DMS114 treated with DMSO at 0.1 percent for 48 hours (cell line): ENCODE measurements at regions not wholly inside any gene's neighbourhood (a gene's known extent, or its start where the extent isn't known, plus 50 kb on each side); places are given as distances from the start of the nearest gene placed in this dataset.

Source experiments
- DNase-seq: peaks from one replicate; lab custom pipeline; 2025; ENCODE audit not compliant: unreplicated experiment; lab: John Stamatoyannopoulos, UW

DNA sequence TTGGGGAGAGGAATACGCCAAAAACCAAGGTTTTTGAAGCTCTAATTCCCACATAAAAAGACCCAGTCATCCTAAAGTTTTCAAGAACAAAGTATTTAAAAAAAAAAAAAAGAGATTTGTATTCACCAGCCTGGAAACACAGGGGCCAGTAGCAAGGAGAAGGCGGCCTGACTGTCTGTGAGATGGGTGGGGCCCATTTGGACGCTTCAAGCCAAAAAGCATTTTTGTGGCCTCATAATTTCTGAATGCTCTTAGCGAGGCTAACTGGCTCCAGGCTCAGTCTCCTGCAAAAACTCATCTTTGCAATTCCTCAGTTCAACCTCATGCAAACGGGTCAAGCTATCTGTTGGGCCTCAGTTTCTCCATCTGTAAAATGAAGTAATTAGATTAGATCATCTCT, 514.1 kb downstream of the MED13L start:
- no peak for DNase-seq

DNA sequence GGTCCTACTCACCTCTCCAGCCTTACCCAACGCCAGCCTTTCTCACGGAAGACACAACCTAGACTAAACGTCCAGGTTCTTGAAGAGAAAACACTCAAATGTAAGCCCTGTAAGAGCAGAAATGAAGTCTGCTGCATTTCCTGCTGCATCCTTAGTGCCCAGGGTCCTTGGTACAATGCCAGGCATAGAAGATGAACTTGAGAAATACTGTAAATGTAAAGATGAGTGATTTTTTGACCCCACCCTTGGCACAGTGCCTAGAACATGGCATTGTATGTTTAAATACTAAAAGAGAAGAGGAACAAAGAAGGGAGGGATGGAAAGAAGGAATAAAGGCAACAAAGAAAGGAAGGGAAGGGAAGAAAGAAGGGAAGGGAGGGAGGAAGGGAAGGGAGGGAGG, 514.6 kb downstream of the MED13L start:
- DNase-seq, result no peak

DNA sequence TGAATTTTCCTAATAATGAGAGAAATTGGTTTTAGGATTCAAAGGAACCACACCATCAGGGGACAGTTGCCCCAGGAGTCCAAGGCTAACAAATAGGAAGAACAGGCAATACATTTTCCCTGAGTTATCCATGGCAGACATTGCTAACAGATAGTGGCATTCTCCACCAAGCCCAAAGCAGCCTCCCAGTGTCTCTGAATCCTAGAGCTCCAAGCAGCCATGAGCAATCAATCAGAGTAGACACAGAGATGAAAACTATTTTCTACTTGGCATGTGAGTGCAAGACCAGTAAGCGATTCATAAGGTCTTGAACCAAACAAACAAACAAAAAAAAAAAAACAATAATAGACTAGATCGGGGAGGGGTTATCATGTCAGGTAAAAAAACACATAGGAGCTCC, 515.7 kb downstream of the MED13L start:
- DNase-seq, result no peak

DNA sequence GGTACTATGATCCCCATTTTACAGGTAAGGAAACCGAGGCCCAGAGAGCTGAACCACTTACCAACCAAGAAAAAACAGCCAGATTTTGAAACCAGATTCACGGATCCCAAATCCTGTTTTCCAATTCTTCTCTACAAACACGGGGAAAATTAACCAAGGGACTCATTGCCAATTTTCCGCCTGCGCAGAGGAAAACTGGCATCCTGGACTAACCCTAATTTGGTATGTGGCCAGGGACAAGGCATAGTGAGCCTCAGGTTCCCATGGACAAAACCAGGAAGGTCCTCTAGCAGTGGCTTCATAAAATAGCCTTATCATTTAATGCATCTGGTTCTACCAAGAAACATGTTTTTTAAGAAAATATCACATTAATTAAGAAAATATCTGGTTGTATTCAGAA, 517.3 kb downstream of the MED13L start:
- no peak for DNase-seq

DNA sequence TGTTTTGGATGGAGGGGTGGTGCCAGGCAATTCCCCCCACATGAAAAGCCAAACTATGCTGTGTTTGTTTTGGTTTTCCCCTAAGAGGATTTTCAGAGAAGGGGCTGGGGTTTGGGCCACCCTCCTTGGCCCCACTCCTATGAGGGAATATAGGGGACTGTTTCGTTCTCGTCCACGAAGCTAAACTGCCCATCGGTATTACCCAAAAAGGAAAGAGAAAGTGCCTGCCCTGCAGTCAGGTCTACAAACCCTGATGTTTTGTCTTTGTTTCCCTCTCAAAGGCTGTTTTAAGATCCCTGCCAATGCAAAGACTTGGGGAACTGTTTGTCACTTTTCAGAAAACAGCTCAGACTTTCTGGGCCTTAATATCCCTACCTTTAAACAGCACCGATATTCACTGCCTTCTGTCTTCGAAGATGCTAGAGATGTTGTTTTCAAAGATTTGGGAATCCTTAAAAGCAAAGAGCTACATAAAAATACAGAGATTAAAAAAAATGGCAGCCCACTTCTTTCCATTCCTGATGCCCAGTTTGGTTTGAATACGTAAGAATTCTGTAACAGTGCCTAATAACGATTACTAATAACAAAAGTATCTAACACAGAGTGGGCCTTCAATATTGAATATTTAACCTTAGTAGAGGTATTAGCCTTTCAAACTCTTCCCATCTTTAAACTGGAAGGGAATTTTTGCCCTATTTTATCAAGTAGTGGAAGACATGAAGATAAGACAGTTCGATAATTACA, 518.4 kb downstream of the MED13L start:
- DNase-seq, result no peak

DNA sequence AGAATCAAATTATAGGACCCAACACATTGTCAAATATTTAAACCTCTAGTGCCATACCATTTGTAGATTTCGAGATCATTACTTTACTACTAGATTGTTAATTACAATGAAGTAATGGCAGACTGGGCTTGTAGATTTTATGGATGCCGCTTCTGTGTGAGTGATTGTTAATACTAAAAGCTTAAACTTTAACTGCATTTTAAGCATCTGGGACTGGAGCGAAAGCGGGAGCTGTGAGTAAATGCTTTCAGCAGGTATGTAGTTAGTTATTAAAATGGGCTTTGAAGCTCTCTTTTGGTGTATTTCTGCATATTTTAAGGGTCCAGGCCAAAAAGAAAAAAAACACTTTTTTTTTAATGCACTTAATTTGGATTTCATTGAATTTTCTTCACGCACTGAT, 519.3 kb downstream of the MED13L start:
- DNase-seq, result no peak

DNA sequence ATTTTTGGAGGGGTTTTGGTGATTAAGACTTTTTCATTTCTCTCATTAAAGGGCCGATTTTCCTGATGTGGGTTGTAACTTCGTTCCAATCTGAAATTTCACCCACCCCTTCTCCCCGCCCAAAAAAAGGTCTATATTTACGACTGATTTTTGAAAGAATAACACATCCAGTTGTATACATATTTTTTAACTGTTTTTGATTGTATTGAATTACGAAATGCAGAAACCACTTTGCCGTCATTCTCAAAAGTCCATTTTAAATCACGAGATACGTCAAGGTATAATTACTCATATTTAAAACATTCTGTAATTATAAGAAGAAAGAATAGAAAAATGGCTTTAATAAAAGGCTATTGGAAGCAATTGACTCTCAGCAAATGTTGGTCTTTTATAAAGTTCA, 520.7 kb downstream of the MED13L start:
- DNase-seq, result no peak

DNA sequence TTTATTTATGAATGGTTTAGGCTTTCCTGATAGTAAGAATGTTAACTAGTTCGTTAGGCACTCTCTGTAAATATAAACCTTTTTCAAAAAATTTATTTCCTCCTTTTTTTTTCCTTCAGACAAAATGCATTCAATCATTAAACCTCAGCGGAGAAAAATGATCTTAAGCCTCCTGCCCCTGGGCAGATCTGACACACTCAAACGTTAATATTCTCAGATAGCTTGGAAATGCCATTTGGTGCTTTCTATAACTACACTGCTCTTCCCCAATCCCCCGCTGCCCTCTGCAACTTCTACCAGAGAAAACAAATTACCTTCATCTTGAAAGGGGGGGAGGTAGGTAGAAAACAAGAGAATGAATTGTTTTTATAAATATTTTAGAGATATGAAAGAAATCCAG, 521.2 kb downstream of the MED13L start:
- DNase-seq, result no peak

DNA sequence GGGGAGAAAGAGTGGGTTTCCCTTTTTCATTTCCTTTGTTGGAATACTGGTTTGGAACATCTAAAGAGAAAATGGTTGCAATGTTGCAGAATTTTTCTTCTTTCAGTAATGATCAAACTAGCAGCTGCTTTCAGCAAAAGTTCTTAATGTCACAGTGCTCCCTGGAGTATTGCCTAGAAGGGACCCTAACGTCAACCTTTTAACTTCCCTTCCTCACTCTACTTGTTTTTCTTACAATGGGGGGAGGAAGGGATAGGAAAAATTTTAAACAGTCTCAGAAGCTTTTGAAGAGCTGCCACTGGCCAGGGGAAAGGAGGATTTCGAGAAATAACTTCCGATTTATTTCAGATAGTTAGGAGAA, 521.8 kb downstream of the MED13L start:
- DNase-seq, result no peak

DNA sequence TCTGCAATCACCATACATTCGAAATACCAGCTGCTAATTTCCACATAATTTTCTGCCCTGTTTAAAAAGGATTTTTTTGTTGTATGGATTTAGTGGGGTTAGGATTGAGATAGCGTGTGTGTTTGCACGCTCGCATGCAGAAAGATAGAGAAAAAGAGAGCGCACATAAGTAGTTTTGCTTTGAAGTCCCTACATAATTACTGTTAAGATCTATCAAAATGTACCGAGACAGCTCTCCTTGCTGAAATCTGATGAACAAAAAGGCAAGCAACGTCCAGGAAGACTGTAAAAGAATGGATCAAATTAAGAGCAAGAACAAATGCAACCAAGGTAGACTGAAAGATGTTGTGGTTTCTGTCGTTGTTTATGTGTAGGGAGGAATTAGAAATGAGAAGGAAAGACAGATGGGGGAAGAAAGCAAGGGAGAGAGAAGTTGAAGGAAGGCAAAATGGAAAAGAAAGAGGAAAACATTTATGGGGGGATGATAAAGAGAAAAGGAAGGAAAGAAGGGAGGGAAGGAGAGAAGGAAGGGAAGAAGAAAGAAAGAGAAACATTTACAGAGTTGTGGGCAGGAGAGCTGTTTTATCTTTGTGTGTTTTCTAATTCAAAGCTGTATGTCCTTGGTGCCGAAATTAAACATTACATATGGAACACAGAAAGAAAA, 522.3 kb downstream of the MED13L start:
- DNase-seq, result peak; percentile 13

DNA sequence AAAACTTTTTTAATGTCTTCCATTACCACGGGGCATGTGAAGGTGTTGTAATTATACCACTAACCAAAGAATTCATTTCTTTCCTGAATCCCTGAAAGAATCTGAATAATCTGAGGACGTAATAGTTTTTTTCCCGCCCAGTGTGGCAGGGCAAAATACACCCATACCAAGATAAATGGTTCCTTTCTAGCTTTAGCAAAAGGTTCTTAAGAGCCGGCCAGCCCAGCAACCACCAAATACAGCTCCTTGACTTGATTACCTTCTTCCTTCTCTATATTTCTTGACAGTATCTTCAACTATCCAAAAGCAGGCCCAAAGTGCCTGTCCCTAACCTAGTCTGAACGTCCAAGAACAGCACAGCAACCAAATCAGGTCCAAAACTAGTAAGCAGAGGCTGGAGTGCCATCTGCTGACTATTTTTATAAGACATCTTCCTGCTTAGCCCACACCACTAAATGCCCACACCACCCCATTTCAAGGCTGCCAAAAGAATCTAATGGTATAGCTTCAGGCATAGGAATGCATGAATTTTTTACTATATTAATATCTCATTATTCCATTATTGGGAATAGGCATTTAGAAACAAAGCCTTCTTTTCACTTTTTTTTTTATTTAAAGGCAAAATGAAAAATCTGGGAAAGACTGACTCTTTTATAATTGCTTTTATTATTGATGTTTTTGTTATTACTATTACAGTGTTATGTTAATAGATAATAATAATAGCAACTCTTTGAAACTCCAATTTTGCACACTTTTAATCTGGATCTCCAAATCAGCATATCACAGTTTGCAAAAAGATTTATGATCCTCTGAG, 524.4 kb downstream of the MED13L start:
- DNase-seq, result peak; percentile 68

DNA sequence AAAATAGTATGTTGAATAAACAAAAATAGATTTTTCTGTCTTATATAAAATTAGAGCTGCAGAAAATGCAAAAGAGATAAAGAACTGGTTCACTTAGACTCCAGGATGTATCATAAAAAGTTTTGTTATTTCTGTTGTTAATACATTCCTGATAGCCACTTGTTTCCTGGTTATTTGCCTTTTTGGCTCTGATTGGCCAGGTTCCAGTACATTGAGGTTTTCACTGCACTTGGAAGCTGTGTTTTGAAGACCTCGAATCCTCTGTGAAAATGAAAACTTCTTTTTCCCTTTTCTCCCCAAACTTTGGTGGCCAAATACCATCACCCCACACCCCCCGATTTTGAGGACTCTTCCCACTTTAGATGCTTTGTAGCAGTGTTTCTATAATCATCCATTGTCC, 525.3 kb downstream of the MED13L start:
- DNase-seq, result no peak

DNA sequence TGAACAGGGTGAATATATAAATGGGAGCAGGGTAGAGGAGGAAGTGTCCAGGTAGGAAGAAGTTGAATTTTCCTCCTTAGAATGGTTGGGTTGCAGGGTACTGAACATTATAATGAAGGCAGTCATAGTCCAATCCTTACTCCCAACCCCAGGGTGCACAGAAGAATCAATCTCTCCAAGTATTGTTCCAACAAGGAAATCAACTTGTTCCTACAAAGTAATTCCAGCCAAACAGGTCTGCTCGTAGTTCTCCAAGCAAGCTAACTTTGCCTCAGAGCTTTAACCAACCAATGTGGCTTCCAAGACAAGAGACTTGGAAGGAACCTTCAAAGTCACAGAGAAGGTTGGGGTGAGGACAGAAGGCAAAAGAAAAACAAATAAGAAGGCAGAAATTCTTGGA, 527.2 kb downstream of the MED13L start:
- DNase-seq, result no peak

DNA sequence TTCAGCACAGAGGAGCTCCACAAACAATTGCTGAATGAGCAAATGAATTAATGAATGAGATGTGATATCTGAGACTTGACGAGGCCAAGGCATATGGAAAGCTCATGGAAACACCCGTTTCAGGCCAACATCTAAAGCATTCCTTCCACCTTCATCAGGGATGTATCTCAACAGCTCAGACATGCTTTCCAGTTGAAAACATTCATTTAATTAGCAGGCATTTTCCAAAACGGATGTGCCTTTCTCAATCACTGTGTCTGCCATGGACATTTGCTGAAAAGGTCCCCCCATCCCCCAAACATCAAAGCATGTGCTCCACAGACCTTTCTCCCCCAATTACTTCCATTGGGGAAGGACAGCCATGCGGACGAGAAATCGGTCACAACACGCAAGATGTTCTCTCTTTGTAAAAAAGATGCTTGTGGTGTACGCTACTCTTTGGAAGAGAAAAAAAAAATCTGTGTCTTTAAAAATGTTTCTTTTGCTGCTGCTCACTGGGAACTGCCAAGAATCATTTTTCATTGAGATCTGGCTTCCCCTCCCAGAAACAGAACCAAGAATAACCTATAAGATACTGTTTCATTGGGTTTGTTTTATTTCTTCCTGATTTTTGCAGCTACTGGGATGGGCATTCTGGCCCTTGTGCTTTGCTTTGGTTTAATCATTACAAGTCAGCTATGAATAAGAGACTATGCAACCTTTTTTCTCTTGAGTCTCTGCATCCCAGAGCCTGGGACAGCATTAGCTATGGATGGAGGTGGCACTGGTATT, 528.2 kb downstream of the MED13L start:
- no peak for DNase-seq

DNA sequence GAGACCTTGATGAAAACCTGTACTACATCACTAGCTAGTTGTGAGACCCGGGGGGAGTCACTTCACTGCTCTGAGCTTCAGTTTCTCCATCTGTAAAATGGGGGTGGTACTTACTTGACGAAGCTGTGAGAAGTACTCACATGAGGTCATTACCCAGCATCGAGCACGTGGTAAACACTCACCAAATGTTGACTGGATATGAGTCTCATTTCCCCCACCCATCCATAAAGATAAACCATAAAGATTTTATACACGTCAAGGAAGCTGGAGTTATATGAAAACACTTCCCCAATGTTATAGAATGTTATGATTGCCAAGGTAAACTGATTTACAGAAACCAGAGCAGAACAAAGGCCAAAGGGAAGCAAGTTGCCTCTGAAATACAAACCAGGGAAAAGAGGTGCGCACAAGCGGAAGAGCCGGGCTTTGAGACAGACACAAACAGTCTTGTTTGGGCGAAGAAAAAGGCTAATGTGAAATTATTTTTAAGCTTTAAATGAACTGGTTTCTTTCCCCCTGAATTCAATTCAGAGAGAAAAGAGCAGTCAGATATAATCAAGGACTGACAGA, 536.8 kb downstream of the MED13L start:
- no peak for DNase-seq

DNA sequence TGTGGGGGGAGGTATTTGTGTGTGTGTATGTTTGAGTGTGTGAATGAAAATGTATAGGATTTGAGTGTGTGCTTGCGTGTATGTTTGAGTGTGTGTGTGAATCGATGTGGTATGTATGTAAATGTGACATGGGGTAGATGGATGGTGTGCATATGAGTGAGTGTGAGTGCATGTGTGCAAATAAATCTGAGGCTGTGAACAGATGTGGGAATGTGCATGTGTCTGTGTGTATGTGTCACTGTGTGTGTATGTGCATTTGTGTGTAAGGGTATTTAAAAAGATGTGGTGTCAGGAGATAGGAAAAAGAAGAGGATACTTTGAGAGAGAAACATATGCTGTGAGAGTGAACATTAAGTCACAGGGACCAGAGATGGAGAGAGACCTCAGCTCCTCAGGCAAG, 539.6 kb downstream of the MED13L start:
- no peak for DNase-seq

DNA sequence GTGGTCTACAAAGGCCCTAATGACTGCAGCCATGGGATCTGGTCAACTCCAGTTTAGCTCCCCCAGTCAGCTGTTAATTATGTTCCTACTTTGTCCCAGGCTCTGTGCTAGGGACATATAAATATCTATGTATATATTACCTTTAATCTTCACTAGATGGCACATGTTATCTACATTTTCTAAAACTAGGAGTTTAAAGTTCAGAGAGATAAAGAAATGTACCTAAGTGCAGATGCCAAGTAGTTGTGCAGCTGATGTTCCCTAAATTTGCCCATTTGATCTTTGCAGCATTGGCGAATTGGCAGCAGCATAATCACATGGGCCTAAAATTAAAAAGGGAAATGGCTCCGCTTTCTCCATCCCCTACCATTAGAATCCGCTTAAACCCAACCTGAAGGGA, 541.1 kb downstream of the MED13L start:
- no peak for DNase-seq

DNA sequence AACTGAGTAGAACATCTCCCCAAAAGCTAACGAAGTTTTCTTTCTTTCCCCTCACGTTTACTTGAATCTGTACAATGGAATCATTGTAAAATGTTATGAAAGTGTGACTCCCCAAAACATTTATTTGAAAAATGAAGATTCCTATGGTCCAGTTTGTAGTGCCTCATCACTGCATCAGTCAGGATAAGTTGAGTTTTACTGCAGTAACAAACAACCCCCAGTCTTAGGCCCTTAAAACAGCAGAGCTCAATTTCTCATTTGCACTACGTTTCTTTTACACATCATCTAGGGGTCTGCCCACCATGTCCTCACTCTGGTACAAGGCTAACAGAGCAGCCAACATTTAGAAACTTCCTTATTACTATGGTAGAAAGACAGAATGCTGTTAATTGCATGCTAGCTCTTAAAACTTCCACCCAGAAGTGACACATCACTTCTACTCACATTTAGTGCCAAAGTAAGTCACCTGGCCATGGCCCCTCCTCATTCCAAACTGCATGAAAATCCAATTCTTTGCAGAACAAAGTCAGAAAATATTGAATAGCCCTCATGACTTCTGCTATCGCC, 546.4 kb downstream of the MED13L start:
- no peak for DNase-seq

DNA sequence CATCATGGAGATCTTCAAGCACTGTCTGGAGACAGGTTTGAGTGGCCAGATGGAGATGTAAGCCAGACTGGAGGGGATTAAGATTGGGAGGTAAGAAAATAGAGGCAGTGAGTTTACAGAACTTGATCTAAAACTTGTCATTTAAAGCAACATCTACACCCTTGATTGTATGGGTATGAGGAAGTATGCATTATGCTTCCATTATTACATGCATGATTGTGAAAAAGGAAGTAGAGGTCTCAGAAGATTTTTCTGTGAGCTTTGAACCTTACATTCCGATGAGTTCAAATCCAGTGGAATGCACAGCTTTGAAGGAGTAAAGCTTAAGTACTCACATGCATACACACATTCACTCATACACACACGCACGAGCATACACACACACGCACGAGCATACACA, 550.8 kb downstream of the MED13L start:
- DNase-seq, result no peak

DNA sequence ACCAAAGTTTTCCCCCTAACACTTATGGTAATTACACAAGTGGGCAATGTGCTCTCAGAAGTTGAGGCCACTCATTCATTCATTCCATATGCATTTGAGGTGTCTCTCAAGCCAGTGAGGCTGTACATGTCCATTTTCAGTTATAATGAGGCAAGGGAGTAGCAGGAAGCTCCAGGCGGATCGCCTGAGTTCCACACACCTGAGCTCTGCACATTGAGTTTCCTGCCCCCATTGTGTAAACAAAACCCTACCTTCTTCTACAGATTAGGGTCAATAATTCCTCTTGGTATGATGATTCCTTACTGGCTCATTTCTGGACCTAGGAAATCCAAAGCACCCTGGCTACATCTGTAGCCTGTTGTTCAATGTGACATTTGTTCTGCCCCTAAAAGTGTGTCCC, 555.3 kb downstream of the MED13L start:
- DNase-seq, result no peak

DNA sequence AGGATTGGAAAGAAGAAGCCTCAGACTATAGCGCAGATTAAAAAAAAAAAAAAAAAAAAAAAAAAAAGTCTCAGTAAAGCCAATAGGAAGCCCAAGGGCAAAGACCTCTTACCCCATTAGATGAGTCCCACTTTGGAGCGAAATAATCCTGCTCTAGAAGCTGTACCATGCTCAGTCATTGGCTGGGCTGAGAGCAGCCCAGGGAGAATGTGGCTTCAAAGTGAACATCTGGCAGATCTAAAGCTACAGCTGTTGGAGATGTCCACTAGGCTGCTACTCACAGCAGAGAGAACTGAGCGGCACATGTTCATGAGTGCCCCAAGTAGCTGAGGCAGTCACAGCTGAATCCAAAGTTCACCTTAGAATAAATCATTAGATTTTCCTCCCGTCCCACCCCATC, 560.9 kb downstream of the MED13L start:
- DNase-seq, result no peak
